Superior temporal gyrus (tissue), 1 donor: ENCODE measurements at regions not wholly inside any gene's neighbourhood (a gene's known extent, or its start where the extent isn't known, plus 50 kb on each side); places are given as distances from the start of the nearest gene placed in this dataset.
"Not testable (repeated sequence)": the region's sequence is repeated elsewhere in the genome, so short reads cannot be mapped to it uniquely, and the experiment has no call there.

ENCODE experiments used
- DNase-seq: peaks from one replicate; pipeline ENCODE4 v3.0.0-alpha.2; 2016; ENCODE audit errors: extremely low spot score

- no peak for DNase-seq
Observed at GRCh38 chr5:164967354-164967753, 1461.9 kb downstream of the MAT2B start.

GRCh38 chr5:164972973-164973372 lies 1467.6 kb downstream of the MAT2B start:
- no peak for DNase-seq

- no peak for DNase-seq
Observed at GRCh38 chr5:164975986-164976385, 1470.6 kb downstream of the MAT2B start.

- no peak for DNase-seq
Observed at GRCh38 chr5:164980480-164980879, 1475.1 kb downstream of the MAT2B start.

- no peak for DNase-seq
Observed at GRCh38 chr5:164998142-164998541, 1492.7 kb downstream of the MAT2B start.

- DNase-seq = no peak
Observed at GRCh38 chr5:164998590-164998989, 1493.2 kb downstream of the MAT2B start.

GRCh38 chr5:165000479-165001190 lies 1495.2 kb downstream of the MAT2B start:
- no peak for DNase-seq

GRCh38 chr5:165003283-165003682 lies 1497.9 kb downstream of the MAT2B start:
- no peak for DNase-seq

GRCh38 chr5:165004175-165004574 lies 1498.8 kb downstream of the MAT2B start:
- DNase-seq = no peak

- DNase-seq = no peak
Observed at GRCh38 chr5:165014439-165014838, 1509.0 kb downstream of the MAT2B start.

GRCh38 chr5:165015126-165015525 lies 1509.7 kb downstream of the MAT2B start:
- DNase-seq = no peak

GRCh38 chr5:165015547-165015946 lies 1510.1 kb downstream of the MAT2B start:
- DNase-seq = no peak

GRCh38 chr5:165026971-165027370 lies 1521.6 kb downstream of the MAT2B start:
- DNase-seq = no peak

GRCh38 chr5:165028356-165028755 lies 1522.9 kb downstream of the MAT2B start:
- no peak for DNase-seq

GRCh38 chr5:165029099-165029870 lies 1523.9 kb downstream of the MAT2B start:
- DNase-seq = no peak

- no peak for DNase-seq
Observed at GRCh38 chr5:165030971-165031370, 1525.6 kb downstream of the MAT2B start.

GRCh38 chr5:165031371-165031770 lies 1526.0 kb downstream of the MAT2B start:
- DNase-seq = no peak

- no peak for DNase-seq
Observed at GRCh38 chr5:165035520-165035919, 1530.1 kb downstream of the MAT2B start.

GRCh38 chr5:165039748-165040147 lies 1534.3 kb downstream of the MAT2B start:
- no peak for DNase-seq

- DNase-seq = not testable (repeated sequence)
Observed at GRCh38 chr5:165045941-165046340, 1540.5 kb downstream of the MAT2B start.

GRCh38 chr5:165055476-165055875 lies 1550.1 kb downstream of the MAT2B start:
- DNase-seq = no peak

GRCh38 chr5:165057145-165057544 lies 1551.7 kb downstream of the MAT2B start:
- DNase-seq = no peak

GRCh38 chr5:165066751-165067385 lies 1561.4 kb downstream of the MAT2B start:
- no peak for DNase-seq
